IMR-90 (cell line): ENCODE measurements at regions not wholly inside any gene's neighbourhood (a gene's known extent, or its start where the extent isn't known, plus 50 kb on each side); places are given as distances from the start of the nearest gene placed in this dataset.

Experiments used
- ATAC-seq: fragments of 200-7000 bp; cut with Tn5 transposase; 2 replicates; pipeline ENCODE4 v1.9.1; 2020; ENCODE audit warnings: low read depth, mild to moderate bottlenecking, moderate library complexity
- BruUV-seq: library from RNA; stranded (reverse); fragments of 400-500 nt; replicated peaks from 2 replicates; lab custom pipeline; 2021; lab: Mats Ljungman, UMichigan
- CTCF ChIA-PET: fragments of 300-600 bp; formaldehyde crosslinking; extraction: SDS; loops from one replicate; lab custom pipeline; 2021; ENCODE audit warnings: antibody characterized with exemption; lab: Yijun Ruan, JAX
- POLR2A ChIA-PET: fragments of 300-600 bp; sonication (Branson Sonifier 250); formaldehyde crosslinking; loops from one replicate; lab custom pipeline; 2022; ENCODE audit warnings: antibody characterized with exemption; ENCODE audit not compliant: unreplicated experiment; lab: Charles Lee
- DNase-seq: peaks from one replicate; pipeline ENCODE4 v3.0.0; 2013
- H2AFZ ChIP-seq: replicated peaks from 2 replicates; pipeline ENCODE3; 2013; ENCODE audit warnings: low read length, mild to moderate bottlenecking; ENCODE audit not compliant: poor library complexity
- H2AK5ac ChIP-seq: 2 replicates; pipeline ENCODE4 v1.6.1; 2013; ENCODE audit warnings: low read depth, low read length, inconsistent platforms
- H2AK9ac ChIP-seq: replicated peaks from 2 replicates; pipeline ENCODE3; 2013; ENCODE audit warnings: mild to moderate bottlenecking, low read depth, low read length, moderate library complexity; ENCODE audit not compliant: poor library complexity
- H2BK120ac ChIP-seq: 2 replicates; pipeline ENCODE4 v1.6.1; 2013; ENCODE audit warnings: low read depth, low read length, inconsistent platforms
- H2BK15ac ChIP-seq: 3 replicates; pipeline ENCODE4 v1.6.1; 2013; ENCODE audit warnings: low read depth, low read length, inconsistent platforms
- H2BK20ac ChIP-seq: 2 replicates; pipeline ENCODE4 v1.6.1; 2013; ENCODE audit warnings: low read depth, mild to moderate bottlenecking, inconsistent platforms, low read length, moderate library complexity
- H2BK5ac ChIP-seq: 2 replicates; pipeline ENCODE4 v1.6.1; 2013; ENCODE audit warnings: mild to moderate bottlenecking, low read depth, low read length, inconsistent platforms; ENCODE audit not compliant: poor library complexity, severe bottlenecking
- H3K14ac ChIP-seq: replicated peaks from 2 replicates; pipeline ENCODE4 v1.6.1; 2013; ENCODE audit warnings: low read depth, low read length, inconsistent platforms
- H3K18ac ChIP-seq: 2 replicates; pipeline ENCODE4 v1.6.1; 2013; ENCODE audit warnings: low read depth, low read length, control low read depth
- H3K23ac ChIP-seq: 2 replicates; pipeline ENCODE4 v1.6.1; 2013; ENCODE audit warnings: low read depth, low read length, inconsistent platforms
- H3K27ac ChIP-seq: 2 replicates; pipeline ENCODE4 v1.5.1; 2013; ENCODE audit warnings: mild to moderate bottlenecking, control low read depth, low read length; ENCODE audit not compliant: insufficient read depth
- H3K27me3 ChIP-seq: 2 replicates; pipeline ENCODE4 v1.6.1; 2013; ENCODE audit warnings: low read length; ENCODE audit not compliant: control insufficient read depth, insufficient read depth
- H3K36me3 ChIP-seq: 2 replicates; pipeline ENCODE4 v1.6.1; 2013; ENCODE audit warnings: low read length, mixed read lengths; ENCODE audit not compliant: control insufficient read depth, insufficient read depth
- H3K4ac ChIP-seq: 2 replicates; pipeline ENCODE4 v1.6.1; 2013; ENCODE audit warnings: low read depth, low read length, inconsistent platforms
- H3K4me1 ChIP-seq: 2 replicates; pipeline ENCODE4 v1.6.1; 2013; ENCODE audit warnings: low read length, mixed read lengths; ENCODE audit not compliant: control insufficient read depth, insufficient read depth
- H3K4me2 ChIP-seq: 2 replicates; pipeline ENCODE4 v1.6.1; 2013; ENCODE audit warnings: low read depth, mild to moderate bottlenecking, control low read depth, low read length, moderate library complexity
- H3K4me3 ChIP-seq: 2 replicates; pipeline ENCODE4 v1.5.1; 2013; ENCODE audit warnings: low read depth, mild to moderate bottlenecking, control low read depth, low read length, moderate library complexity; ENCODE audit not compliant: insufficient read depth
- H3K56ac ChIP-seq: 2 replicates; pipeline ENCODE4 v1.6.1; 2013; ENCODE audit warnings: low read length, inconsistent platforms; ENCODE audit not compliant: insufficient read depth; ENCODE audit errors: extremely low read depth
- H3K79me1 ChIP-seq, 2 experiments: 2 replicates each; pipeline ENCODE4 v1.6.1; 2013; ENCODE audit warnings: low read length in 2 of 2, inconsistent platforms in 1 of 2, low read depth in 1 of 2
- H3K9ac ChIP-seq: 2 replicates; pipeline ENCODE4 v1.6.1; 2013; ENCODE audit warnings: low read depth, low read length, control low read depth
- H3K9me1 ChIP-seq: 2 replicates; pipeline ENCODE4 v1.6.1; 2013; ENCODE audit warnings: low read length, inconsistent platforms; ENCODE audit not compliant: insufficient read depth
- H3K9me3 ChIP-seq: 2 replicates; pipeline ENCODE4 v1.6.1; 2013; ENCODE audit warnings: low read length; ENCODE audit not compliant: control insufficient read depth, insufficient read depth
- H4K20me1 ChIP-seq: 2 replicates; pipeline ENCODE4 v1.6.1; 2013; ENCODE audit warnings: low read length, inconsistent platforms; ENCODE audit not compliant: insufficient read depth
- H4K5ac ChIP-seq: 2 replicates; pipeline ENCODE4 v1.6.1; 2013; ENCODE audit warnings: mild to moderate bottlenecking, low read depth, low read length, control low read depth
- H4K8ac ChIP-seq, 2 experiments: 2 replicates each; pipeline ENCODE4 v1.6.1; 2013; ENCODE audit warnings: low read depth in 2 of 2, low read length in 2 of 2, control low read depth in 1 of 2, inconsistent platforms in 1 of 2
- H4K91ac ChIP-seq: 2 replicates; pipeline ENCODE4 v1.6.1; 2013; ENCODE audit warnings: low read depth, low read length, inconsistent platforms; ENCODE audit not compliant: insufficient read depth
- BHLHE40 ChIP-seq: fragments of 150-350 bp; IDR thresholded peaks from 2 replicates; pipeline ENCODE4 v1.6.1; 2016; ENCODE audit warnings: mild to moderate bottlenecking, low read depth, low read length
- CEBPB ChIP-seq: IDR thresholded peaks from 2 replicates; pipeline ENCODE4 v1.6.1; 2012; ENCODE audit warnings: low read depth, low read length, improper control_type of control experiment
- CHD1 ChIP-seq: IDR thresholded peaks from 2 replicates; pipeline ENCODE4 v1.6.1; 2012; ENCODE audit warnings: low read depth, low read length, improper control_type of control experiment
- FOS ChIP-seq: fragments of 150-350 bp; IDR thresholded peaks from 2 replicates; pipeline ENCODE4 v1.6.1; 2016; ENCODE audit warnings: low read depth, low read length
- MAFK ChIP-seq: IDR thresholded peaks from 2 replicates; pipeline ENCODE4 v1.6.1; 2012; ENCODE audit warnings: low read depth, low read length, improper control_type of control experiment
- MAZ ChIP-seq: IDR thresholded peaks from 2 replicates; pipeline ENCODE4 v1.6.1; 2012; ENCODE audit warnings: low read depth, mild to moderate bottlenecking, low read length, improper control_type of control experiment, moderate library complexity, borderline replicate concordance
- MXI1 ChIP-seq: IDR thresholded peaks from 2 replicates; pipeline ENCODE4 v1.6.1; 2012; ENCODE audit warnings: low read depth, mild to moderate bottlenecking, low read length, moderate library complexity, borderline replicate concordance
- NFE2L2 ChIP-seq: fragments of 150-350 bp; IDR thresholded peaks from 2 replicates; pipeline ENCODE4 v1.6.1; 2016; ENCODE audit warnings: low read depth, mild to moderate bottlenecking, low read length
- POLR2A ChIP-seq: IDR thresholded peaks from 2 replicates; pipeline ENCODE4 v1.6.1; 2012; ENCODE audit warnings: mild to moderate bottlenecking, low read depth, low read length
- RAD21 ChIP-seq: IDR thresholded peaks from 2 replicates; pipeline ENCODE4 v1.6.1; 2012; ENCODE audit warnings: low read length, improper control_type of control experiment
- RCOR1 ChIP-seq: IDR thresholded peaks from 2 replicates; pipeline ENCODE4 v1.6.1; 2012; ENCODE audit warnings: mild to moderate bottlenecking, low read length, improper control_type of control experiment; ENCODE audit not compliant: insufficient replicate concordance
- RFX5 ChIP-seq: IDR thresholded peaks from 2 replicates; pipeline ENCODE4 v1.8.0; 2012; ENCODE audit warnings: low read depth, mild to moderate bottlenecking, low read length, moderate library complexity
- SMC3 ChIP-seq: fragments of 150-350 bp; IDR thresholded peaks from 2 replicates; pipeline ENCODE4 v1.6.1; 2016; ENCODE audit warnings: low read depth, mild to moderate bottlenecking, antibody characterized with exemption, low read length, moderate library complexity
- WGBS, 2 experiments: methylation state at CpG; one replicate each; pipeline versions ENCODE4 v1.1.5 to v1.1.7; 2013; ENCODE audit warnings: missing lambda C conversion rate in 2 of 2; ENCODE audit not compliant: insufficient read length in 1 of 2; ENCODE audit errors: extremely low coverage in 2 of 2; 5-methylcytosine and 5-hydroxymethylcytosine counted together
- dilution Hi-C: fragments of 300-500 bp; cut with HindIII; formaldehyde crosslinking; loops from one replicate; pipeline ENCODE4 v1.14.3; 2018; ENCODE audit warnings: low sequenced_read_pairs; ENCODE audit not compliant: unreplicated experiment
- in situ Hi-C: fragments of 300-500 bp; cut with MboI; formaldehyde crosslinking; loops from 3 replicates; pipeline ENCODE4 v1.14.3; 2019; ENCODE audit warnings: low sequenced_read_pairs, inconsistent platforms, mixed read lengths
- intact Hi-C: fragments of 100-400 bp; cut with micrococcal nuclease; formaldehyde crosslinking; loops from 2 replicates; pipeline ENCODE4 v1.10.0; 2022
- TF ChIP-seq, protein P1 (sequence below): fragments of 150-350 bp; IDR thresholded peaks from 2 replicates; pipeline ENCODE4 v1.6.1; 2016; ENCODE audit warnings: low read depth, mild to moderate bottlenecking, low read length, moderate library complexity, borderline replicate concordance
- TF ChIP-seq, protein P2 (sequence below): conservative IDR thresholded peaks from 2 replicates; pipeline ENCODE4 v1.5.1; 2012; ENCODE audit warnings: mild to moderate bottlenecking, low read depth, low read length, improper control_type of control experiment
- TF ChIP-seq, protein P3 (sequence below): fragments of 150-350 bp; IDR thresholded peaks from 2 replicates; pipeline ENCODE4 v1.6.1; 2017; ENCODE audit warnings: mild to moderate bottlenecking, antibody characterized with exemption, low read length, low read depth

DNA sequence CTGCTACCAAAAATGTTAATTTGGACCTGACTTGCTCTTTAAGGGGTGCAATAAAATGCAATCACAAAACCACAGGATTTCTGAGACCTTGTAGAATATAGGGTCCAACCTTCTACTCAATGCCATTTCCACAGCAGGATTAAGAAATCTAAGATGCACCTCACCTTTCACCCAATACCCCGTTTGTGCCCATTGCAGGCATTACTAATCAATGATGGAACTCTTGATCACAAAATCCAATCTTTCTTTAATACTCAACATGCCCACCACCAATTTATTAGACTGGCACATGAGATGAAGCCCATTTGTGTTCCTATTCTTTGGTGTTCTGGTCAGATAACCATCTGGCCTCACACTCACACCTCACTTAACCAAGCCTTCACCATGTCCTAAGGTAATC is 117.2 kb upstream of the IGSF21 start:
- intact Hi-C loops (no loop called here), dilution Hi-C loops (no loop called here), in situ Hi-C loops (no loop called here)
- no peaks in the 10 kb centered on the region for H3K27me3 ChIP-seq
- H4K5ac ChIP-seq, result no peak overlapping the region
- no peak overlapping the region for H3K4me2 ChIP-seq
- H3K23ac ChIP-seq, result no peak overlapping the region
- no peak overlapping the region for H4K91ac ChIP-seq
- CTCF ChIA-PET, result no interaction called here
- no peak overlapping the region for H2BK20ac ChIP-seq
- no peaks in the 10 kb centered on the region for H3K79me1 ChIP-seq
- TF ChIP-seq RAD21 (no peak), SMC3 (no peak), CHD1 (no peak), MXI1 (no peak), FOS (no peak), RFX5 (no peak), RCOR1 (no peak), POLR2A (no peak), MAFK (no peak), MAZ (no peak), CEBPB (no peak), NFE2L2 (no peak), BHLHE40 (no peak)
- TF ChIP-seq, protein P1, sequence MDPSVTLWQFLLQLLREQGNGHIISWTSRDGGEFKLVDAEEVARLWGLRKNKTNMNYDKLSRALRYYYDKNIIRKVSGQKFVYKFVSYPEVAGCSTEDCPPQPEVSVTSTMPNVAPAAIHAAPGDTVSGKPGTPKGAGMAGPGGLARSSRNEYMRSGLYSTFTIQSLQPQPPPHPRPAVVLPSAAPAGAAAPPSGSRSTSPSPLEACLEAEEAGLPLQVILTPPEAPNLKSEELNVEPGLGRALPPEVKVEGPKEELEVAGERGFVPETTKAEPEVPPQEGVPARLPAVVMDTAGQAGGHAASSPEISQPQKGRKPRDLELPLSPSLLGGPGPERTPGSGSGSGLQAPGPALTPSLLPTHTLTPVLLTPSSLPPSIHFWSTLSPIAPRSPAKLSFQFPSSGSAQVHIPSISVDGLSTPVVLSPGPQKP, result no peak
- TF ChIP-seq, protein P2, sequence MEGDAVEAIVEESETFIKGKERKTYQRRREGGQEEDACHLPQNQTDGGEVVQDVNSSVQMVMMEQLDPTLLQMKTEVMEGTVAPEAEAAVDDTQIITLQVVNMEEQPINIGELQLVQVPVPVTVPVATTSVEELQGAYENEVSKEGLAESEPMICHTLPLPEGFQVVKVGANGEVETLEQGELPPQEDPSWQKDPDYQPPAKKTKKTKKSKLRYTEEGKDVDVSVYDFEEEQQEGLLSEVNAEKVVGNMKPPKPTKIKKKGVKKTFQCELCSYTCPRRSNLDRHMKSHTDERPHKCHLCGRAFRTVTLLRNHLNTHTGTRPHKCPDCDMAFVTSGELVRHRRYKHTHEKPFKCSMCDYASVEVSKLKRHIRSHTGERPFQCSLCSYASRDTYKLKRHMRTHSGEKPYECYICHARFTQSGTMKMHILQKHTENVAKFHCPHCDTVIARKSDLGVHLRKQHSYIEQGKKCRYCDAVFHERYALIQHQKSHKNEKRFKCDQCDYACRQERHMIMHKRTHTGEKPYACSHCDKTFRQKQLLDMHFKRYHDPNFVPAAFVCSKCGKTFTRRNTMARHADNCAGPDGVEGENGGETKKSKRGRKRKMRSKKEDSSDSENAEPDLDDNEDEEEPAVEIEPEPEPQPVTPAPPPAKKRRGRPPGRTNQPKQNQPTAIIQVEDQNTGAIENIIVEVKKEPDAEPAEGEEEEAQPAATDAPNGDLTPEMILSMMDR, result no peak
- TF ChIP-seq, protein P3, sequence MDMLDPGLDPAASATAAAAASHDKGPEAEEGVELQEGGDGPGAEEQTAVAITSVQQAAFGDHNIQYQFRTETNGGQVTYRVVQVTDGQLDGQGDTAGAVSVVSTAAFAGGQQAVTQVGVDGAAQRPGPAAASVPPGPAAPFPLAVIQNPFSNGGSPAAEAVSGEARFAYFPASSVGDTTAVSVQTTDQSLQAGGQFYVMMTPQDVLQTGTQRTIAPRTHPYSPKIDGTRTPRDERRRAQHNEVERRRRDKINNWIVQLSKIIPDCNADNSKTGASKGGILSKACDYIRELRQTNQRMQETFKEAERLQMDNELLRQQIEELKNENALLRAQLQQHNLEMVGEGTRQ, result no peak
- no peak overlapping the region for H4K8ac ChIP-seq
- H2BK5ac ChIP-seq, result no peak overlapping the region
- POLR2A ChIA-PET, result no interaction called here
- H3K4ac ChIP-seq, result no peak overlapping the region
- ATAC-seq (no peak), DNase-seq (no peak)
- no peaks in the 10 kb centered on the region for H4K20me1 ChIP-seq
- H2AK5ac ChIP-seq, result no peak overlapping the region
- no peak overlapping the region for H3K4me3 ChIP-seq
- no peak overlapping the region for H2AK9ac ChIP-seq
- H3K36me3 ChIP-seq, result no peaks in the 10 kb centered on the region
- BruUV-seq, result no TSS peak
- H3K18ac ChIP-seq, result no peak overlapping the region
- H2BK15ac ChIP-seq, result no peak overlapping the region
- no peak overlapping the region for H2AFZ ChIP-seq
- no peak overlapping the region for H3K9ac ChIP-seq
- H3K4me1 ChIP-seq, result no peaks in the 10 kb centered on the region
- H3K56ac ChIP-seq, result no peak overlapping the region
- H3K27ac ChIP-seq, result no peak overlapping the region
- H3K14ac ChIP-seq, result no peak overlapping the region
- WGBS, 2 experiments, result 0% methylated on average over 1 of the region's 1 CpG; no CpG with 5 or more reads in 1 of the 2 experiments
- H3K9me1 ChIP-seq, result no peaks in the 10 kb centered on the region
- no peak overlapping the region for H2BK120ac ChIP-seq
- H3K9me3 ChIP-seq, result no peaks in the 10 kb centered on the region
